H9 (cell line): ENCODE measurements at regions not wholly inside any gene's neighbourhood (a gene's known extent, or its start where the extent isn't known, plus 50 kb on each side); places are given as distances from the start of the nearest gene placed in this dataset.

Source experiments
- DNase-seq: peaks from one replicate; pipeline ENCODE4 v3.0.0-alpha.2; 2017
- H2AFZ ChIP-seq: one replicate; pipeline ENCODE4 v1.6.1; 2013; ENCODE audit warnings: mild to moderate bottlenecking, low read length, control low read depth, moderate library complexity
- H2AK5ac ChIP-seq: 2 replicates; pipeline ENCODE4 v1.6.1; 2013; ENCODE audit warnings: low read length, control low read depth, mixed read lengths; ENCODE audit not compliant: insufficient read length
- H2BK120ac ChIP-seq: one replicate; pipeline ENCODE4 v1.6.1; 2013; ENCODE audit warnings: low read depth, mild to moderate bottlenecking, low read length, control low read depth, inconsistent platforms; ENCODE audit not compliant: poor library complexity, severe bottlenecking
- H2BK12ac ChIP-seq: 2 replicates; pipeline ENCODE4 v1.6.1; 2013; ENCODE audit warnings: low read length, control low read depth, mixed read lengths, low read depth; ENCODE audit not compliant: insufficient read length
- H2BK15ac ChIP-seq: 2 replicates; pipeline ENCODE4 v1.6.1; 2013; ENCODE audit warnings: low read depth, low read length, control low read depth
- H2BK20ac ChIP-seq: one replicate; pipeline ENCODE4 v1.6.1; 2013; ENCODE audit warnings: low read depth, mild to moderate bottlenecking, low read length, control low read depth, inconsistent platforms; ENCODE audit not compliant: poor library complexity, severe bottlenecking
- H2BK5ac ChIP-seq: 2 replicates; pipeline ENCODE4 v1.6.1; 2013; ENCODE audit warnings: low read length, control low read depth, mixed read lengths; ENCODE audit not compliant: insufficient read length
- H3K14ac ChIP-seq: 2 replicates; pipeline ENCODE4 v1.6.1; 2013; ENCODE audit warnings: low read length, control low read depth; ENCODE audit not compliant: insufficient read depth
- H3K18ac ChIP-seq: 2 replicates; pipeline ENCODE4 v1.6.1; 2013; ENCODE audit warnings: low read depth, mild to moderate bottlenecking, mixed read lengths, low read length, control low read depth; ENCODE audit not compliant: insufficient read length
- H3K23ac ChIP-seq: 2 replicates; pipeline ENCODE4 v1.6.1; 2013; ENCODE audit warnings: low read length, control low read depth, mixed read lengths, low read depth; ENCODE audit not compliant: insufficient read length
- H3K23me2 ChIP-seq: 2 replicates; pipeline ENCODE4 v1.6.1; 2013; ENCODE audit warnings: low read depth, mild to moderate bottlenecking, mixed read lengths, low read length, control low read depth; ENCODE audit not compliant: insufficient read length, poor library complexity, severe bottlenecking
- H3K27ac ChIP-seq: 2 replicates; pipeline ENCODE4 v1.5.1; 2013; ENCODE audit warnings: low read length, control low read depth, mixed read lengths, low read depth; ENCODE audit not compliant: insufficient read length
- H3K27me3 ChIP-seq: 2 replicates; pipeline ENCODE4 v1.6.1; 2013; ENCODE audit warnings: low read length, control low read depth, inconsistent platforms; ENCODE audit not compliant: insufficient read depth
- H3K4ac ChIP-seq: 2 replicates; pipeline ENCODE4 v1.6.1; 2013; ENCODE audit warnings: low read depth, mild to moderate bottlenecking, control low read depth, inconsistent platforms, low read length, moderate library complexity
- H3K4me1 ChIP-seq: 2 replicates; pipeline ENCODE4 v1.6.1; 2013; ENCODE audit warnings: low read length, control low read depth, inconsistent platforms; ENCODE audit not compliant: insufficient read depth
- H3K4me2 ChIP-seq: 2 replicates; pipeline ENCODE4 v1.6.1; 2013; ENCODE audit warnings: low read length, control low read depth, mixed read lengths; ENCODE audit not compliant: insufficient read length, insufficient read depth
- H3K56ac ChIP-seq: 2 replicates; pipeline ENCODE4 v1.6.1; 2013; ENCODE audit warnings: low read depth, mild to moderate bottlenecking, mixed read lengths, low read length, control low read depth; ENCODE audit not compliant: insufficient read length
- H3K79me1 ChIP-seq: 2 replicates; pipeline ENCODE4 v1.6.1; 2013; ENCODE audit warnings: low read depth, mild to moderate bottlenecking, moderate library complexity, low read length, control low read depth, inconsistent platforms; ENCODE audit not compliant: insufficient read depth, poor library complexity, severe bottlenecking
- H3K79me2 ChIP-seq: 2 replicates; pipeline ENCODE4 v1.6.1; 2013; ENCODE audit warnings: low read length, control low read depth, inconsistent platforms; ENCODE audit not compliant: insufficient read depth
- H3K9ac ChIP-seq: 2 replicates; pipeline ENCODE4 v1.6.1; 2013; ENCODE audit warnings: low read length, control low read depth, mixed read lengths; ENCODE audit not compliant: insufficient read length; ENCODE audit errors: extremely low read depth
- H3K9me3 ChIP-seq: one replicate; pipeline ENCODE4 v1.6.1; 2013; ENCODE audit warnings: low read depth, low read length, inconsistent platforms; ENCODE audit not compliant: control insufficient read depth
- H3T11ph ChIP-seq: one replicate; pipeline ENCODE4 v1.6.1; 2013; ENCODE audit warnings: mild to moderate bottlenecking, low read length, control low read depth, inconsistent platforms
- H4K20me1 ChIP-seq: one replicate; pipeline ENCODE4 v1.6.1; 2013; ENCODE audit not compliant: control insufficient read depth, insufficient read length, insufficient read depth
- H4K5ac ChIP-seq: 2 replicates; pipeline ENCODE4 v1.6.1; 2013; ENCODE audit warnings: low read depth, mild to moderate bottlenecking, mixed read lengths, low read length, control low read depth; ENCODE audit not compliant: insufficient read length
- H4K8ac ChIP-seq: replicated peaks from 2 replicates; pipeline ENCODE4 v1.6.1; 2013; ENCODE audit warnings: low read length, control low read depth, mixed read lengths, low read depth; ENCODE audit not compliant: insufficient read length
- H4K91ac ChIP-seq: 2 replicates; pipeline ENCODE4 v1.6.1; 2013; ENCODE audit warnings: low read depth, mild to moderate bottlenecking, moderate library complexity, mixed read lengths, low read length, control low read depth; ENCODE audit not compliant: insufficient read length
- H3K27ac Mint-ChIP-seq, 3 experiments: 2 replicates in 2 of 3; 3 replicates in 1 of 3; pipeline ENCODE4 v1.8.0; 2020 to 2021; ENCODE audit warnings: mixed read lengths in 3 of 3, mild to moderate bottlenecking in 1 of 3, moderate library complexity in 1 of 3
- H3K27me3 Mint-ChIP-seq: 2 replicates; pipeline ENCODE4 v1.8.0; 2021; ENCODE audit warnings: low read depth, mild to moderate bottlenecking, moderate library complexity, mixed read lengths
- H3K36me3 Mint-ChIP-seq, 3 experiments: 2 replicates in 2 of 3; 3 replicates in 1 of 3; pipeline ENCODE4 v1.8.0; 2020 to 2021; ENCODE audit warnings: low read depth in 3 of 3, mixed read lengths in 3 of 3; ENCODE audit not compliant: insufficient read depth in 1 of 3
- H3K4me1 Mint-ChIP-seq, 2 experiments: 2 replicates each; pipeline ENCODE4 v1.8.0; 2020; ENCODE audit warnings: mixed read lengths in 2 of 2
- H3K4me3 Mint-ChIP-seq, 2 experiments: 2 replicates in 1 of 2; 3 replicates in 1 of 2; pipeline ENCODE4 v1.8.0; 2020 to 2021; ENCODE audit warnings: mild to moderate bottlenecking in 2 of 2, mixed read lengths in 2 of 2, moderate library complexity in 1 of 2
- H3K9me3 Mint-ChIP-seq, 2 experiments: 2 replicates in 1 of 2; 3 replicates in 1 of 2; pipeline ENCODE4 v1.8.0; 2020; ENCODE audit warnings: mild to moderate bottlenecking in 2 of 2, mixed read lengths in 2 of 2, moderate library complexity in 1 of 2
- WGBS: extraction: QIAGEN DNeasy Blood & Tissue Kit; methylation state at CpG from one replicate; pipeline ENCODE4 v1.1.7; 2013; ENCODE audit warnings: missing lambda C conversion rate, low lambda C conversion rate, mixed read lengths; ENCODE audit not compliant: insufficient read length; ENCODE audit errors: extremely low coverage; 5-methylcytosine and 5-hydroxymethylcytosine counted together
- TF ChIP-seq, protein P1 (sequence below): fragments of 200-600 bp; sonication (generic); conservative IDR thresholded peaks from 3 replicates; pipeline ENCODE4 v1.8.0; 2021; ENCODE audit warnings: antibody characterized with exemption, mild to moderate bottlenecking

DNA sequence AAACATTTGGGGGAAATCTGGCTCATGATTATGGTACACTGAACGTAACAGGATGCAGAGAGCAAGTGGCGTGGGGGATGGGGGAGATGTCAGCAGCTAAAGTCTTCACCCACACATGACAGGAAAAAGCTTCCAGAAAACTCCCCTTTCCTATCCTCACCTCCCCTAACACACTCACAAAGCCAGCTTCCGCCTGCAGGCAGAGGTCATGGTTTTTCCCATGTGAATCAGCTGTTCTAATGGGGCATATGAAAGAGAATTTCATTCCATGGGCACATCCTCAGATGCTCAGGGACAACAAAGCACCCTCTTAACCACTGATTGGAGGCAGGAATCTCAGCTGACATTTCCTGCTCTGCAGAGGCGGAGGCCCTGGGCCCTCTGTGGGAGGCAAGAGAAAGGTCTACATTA lies 129.1 kb downstream of the TSN start:
- Mint-ChIP-seq H3K27me3 (peaks cover 25% of the 10 kb centered on the region), H3K36me3 (peaks cover 0 to 3% (median 2%) of the 10 kb centered on the region in 3 experiments; a peak in 2 of 7 replicates), H3K27ac (no peak overlapping the region), H3K9me3 (peaks cover 2 to 3% of the 10 kb centered on the region in 2 experiments; a peak in 4 of 5 replicates), H3K4me3 (no peak overlapping the region), H3K4me1 (peaks cover 10 to 12% of the 10 kb centered on the region in 2 experiments)
- Histone ChIP-seq H3K79me1 (no peaks in the 10 kb centered on the region), H3K4ac (no peak overlapping the region), H3K18ac (no peak overlapping the region), H3K23me2 (no peaks in the 10 kb centered on the region), H2BK120ac (no peak overlapping the region), H3T11ph (no peak overlapping the region), H3K56ac (no peak overlapping the region), H4K8ac (no peak overlapping the region), H2AK5ac (no peak overlapping the region), H3K27ac (no peak overlapping the region), H3K14ac (no peak overlapping the region), H3K4me1 (peaks cover 3% of the 10 kb centered on the region; the same call in 1 of the 2 replicates), H2AFZ (no peak overlapping the region), H3K9me3 (no peaks in the 10 kb centered on the region), H2BK12ac (no peak overlapping the region), H3K27me3 (no peaks in the 10 kb centered on the region), H3K23ac (no peak overlapping the region), H3K4me2 (no peak overlapping the region), H4K20me1 (no peaks in the 10 kb centered on the region), H4K91ac (no peak overlapping the region), H3K9ac (no peak overlapping the region), H3K79me2 (no peaks in the 10 kb centered on the region), H2BK15ac (no peak overlapping the region), H4K5ac (no peak overlapping the region), H2BK5ac (no peak overlapping the region), H2BK20ac (no peak overlapping the region)
- TF ChIP-seq, protein P1, sequence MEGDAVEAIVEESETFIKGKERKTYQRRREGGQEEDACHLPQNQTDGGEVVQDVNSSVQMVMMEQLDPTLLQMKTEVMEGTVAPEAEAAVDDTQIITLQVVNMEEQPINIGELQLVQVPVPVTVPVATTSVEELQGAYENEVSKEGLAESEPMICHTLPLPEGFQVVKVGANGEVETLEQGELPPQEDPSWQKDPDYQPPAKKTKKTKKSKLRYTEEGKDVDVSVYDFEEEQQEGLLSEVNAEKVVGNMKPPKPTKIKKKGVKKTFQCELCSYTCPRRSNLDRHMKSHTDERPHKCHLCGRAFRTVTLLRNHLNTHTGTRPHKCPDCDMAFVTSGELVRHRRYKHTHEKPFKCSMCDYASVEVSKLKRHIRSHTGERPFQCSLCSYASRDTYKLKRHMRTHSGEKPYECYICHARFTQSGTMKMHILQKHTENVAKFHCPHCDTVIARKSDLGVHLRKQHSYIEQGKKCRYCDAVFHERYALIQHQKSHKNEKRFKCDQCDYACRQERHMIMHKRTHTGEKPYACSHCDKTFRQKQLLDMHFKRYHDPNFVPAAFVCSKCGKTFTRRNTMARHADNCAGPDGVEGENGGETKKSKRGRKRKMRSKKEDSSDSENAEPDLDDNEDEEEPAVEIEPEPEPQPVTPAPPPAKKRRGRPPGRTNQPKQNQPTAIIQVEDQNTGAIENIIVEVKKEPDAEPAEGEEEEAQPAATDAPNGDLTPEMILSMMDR: no peak
- no CpG with 5 or more reads among the region's 4 CpGs for WGBS
- no peak for DNase-seq
